ENCODE measurements at regions not wholly inside any gene's neighbourhood (a gene's known extent, or its start where the extent isn't known, plus 50 kb on each side); places are given as distances from the start of the nearest gene placed in this dataset.

DNA sequence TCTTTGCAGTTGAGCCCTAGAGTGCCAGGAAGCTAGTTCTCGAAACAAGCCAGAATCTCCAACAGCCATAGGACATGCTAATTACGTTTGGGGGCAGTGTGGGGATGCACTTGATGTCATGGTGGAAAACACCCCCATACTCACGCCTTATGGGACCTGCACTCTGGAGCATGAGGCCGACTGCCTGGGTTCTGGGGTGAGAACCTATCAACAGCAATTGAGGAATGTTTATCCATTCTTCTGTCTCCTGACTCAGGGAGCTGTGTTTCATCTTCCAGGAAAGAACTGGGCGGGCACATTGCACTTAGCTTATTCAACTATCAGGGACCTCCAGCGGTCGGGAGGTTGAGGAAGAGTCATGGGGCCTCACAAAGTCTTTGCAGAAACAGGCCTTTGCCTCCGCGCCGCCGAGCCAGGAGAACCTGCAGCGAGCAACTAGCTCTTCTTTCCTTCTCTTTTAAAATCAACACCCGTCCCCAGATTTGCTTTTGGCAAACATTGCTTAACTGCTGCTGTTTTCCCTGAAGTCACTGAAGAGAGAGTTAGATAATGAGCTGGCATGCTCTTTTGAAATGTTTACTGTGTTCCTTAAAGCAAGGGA, 226.1 kb upstream of the DIO3 start:
- DNase-seq (peak in 2 of 3 donors; percentile 69 to 74), ATAC-seq (ENCODE audit: insufficient read depth, low FRiP score) (no peak)
- TF ChIP-seq, protein P1, sequence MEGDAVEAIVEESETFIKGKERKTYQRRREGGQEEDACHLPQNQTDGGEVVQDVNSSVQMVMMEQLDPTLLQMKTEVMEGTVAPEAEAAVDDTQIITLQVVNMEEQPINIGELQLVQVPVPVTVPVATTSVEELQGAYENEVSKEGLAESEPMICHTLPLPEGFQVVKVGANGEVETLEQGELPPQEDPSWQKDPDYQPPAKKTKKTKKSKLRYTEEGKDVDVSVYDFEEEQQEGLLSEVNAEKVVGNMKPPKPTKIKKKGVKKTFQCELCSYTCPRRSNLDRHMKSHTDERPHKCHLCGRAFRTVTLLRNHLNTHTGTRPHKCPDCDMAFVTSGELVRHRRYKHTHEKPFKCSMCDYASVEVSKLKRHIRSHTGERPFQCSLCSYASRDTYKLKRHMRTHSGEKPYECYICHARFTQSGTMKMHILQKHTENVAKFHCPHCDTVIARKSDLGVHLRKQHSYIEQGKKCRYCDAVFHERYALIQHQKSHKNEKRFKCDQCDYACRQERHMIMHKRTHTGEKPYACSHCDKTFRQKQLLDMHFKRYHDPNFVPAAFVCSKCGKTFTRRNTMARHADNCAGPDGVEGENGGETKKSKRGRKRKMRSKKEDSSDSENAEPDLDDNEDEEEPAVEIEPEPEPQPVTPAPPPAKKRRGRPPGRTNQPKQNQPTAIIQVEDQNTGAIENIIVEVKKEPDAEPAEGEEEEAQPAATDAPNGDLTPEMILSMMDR (IDR thresholded peaks at IDR 0.05; ENCODE audit: control extremely low read depth, extremely low read depth): no peak
- H3K4me3 ChIP-seq: no peak overlapping the region
- 65 to 77% methylated on average over 13 of the region's 13 CpGs for WGBS, 2 donors
- H3K27me3 ChIP-seq (ENCODE audit: control insufficient read depth in 3 of 3, insufficient read depth in 3 of 3, low read length in 2 of 3): no peaks in the 10 kb centered on the region
- H3K9ac ChIP-seq (ENCODE audit: insufficient read depth in 1 of 2, low read length in 2 of 2): no peak overlapping the region
- H3K4me1 ChIP-seq (ENCODE audit: control insufficient read depth in 5 of 5, insufficient read depth in 5 of 5, low read length in 5 of 5): peaks cover 0 to 18% (median 0%) of the 10 kb centered on the region in 5 donors
- peaks cover 0 to 2% (median 0%) of the 10 kb centered on the region in 4 donors for H3K9me3 ChIP-seq (ENCODE audit: control insufficient read depth in 4 of 4, insufficient read depth in 3 of 4, low read length in 3 of 4)
- H3K36me3 ChIP-seq (ENCODE audit: control insufficient read depth in 4 of 4, insufficient read depth in 4 of 4, low read length in 4 of 4): no peaks in the 10 kb centered on the region
- no peak overlapping the region for H3K27ac ChIP-seq (ENCODE audit: low read depth in 1 of 2, low read length in 1 of 2)

- ATAC-seq (ENCODE audit: insufficient read depth, low FRiP score): no peak
- Histone ChIP-seq H3K9me3 (ENCODE audit: control insufficient read depth in 4 of 4, insufficient read depth in 3 of 4, low read length in 3 of 4) (peaks cover 0 to 2% (median 0%) of the 10 kb centered on the region in 4 donors), H3K4me1 (ENCODE audit: control insufficient read depth in 5 of 5, insufficient read depth in 5 of 5, low read length in 5 of 5) (peaks cover 0 to 18% (median 0%) of the 10 kb centered on the region in 5 donors), H3K9ac (ENCODE audit: insufficient read depth in 1 of 2, low read length in 2 of 2) (no peak overlapping the region), H3K27ac (ENCODE audit: low read depth in 1 of 2, low read length in 1 of 2) (no peak overlapping the region), H3K4me3 (no peak overlapping the region), H3K36me3 (ENCODE audit: control insufficient read depth in 4 of 4, insufficient read depth in 4 of 4, low read length in 4 of 4) (no peaks in the 10 kb centered on the region), H3K27me3 (ENCODE audit: control insufficient read depth in 3 of 3, insufficient read depth in 3 of 3, low read length in 2 of 3) (no peaks in the 10 kb centered on the region)
- TF ChIP-seq, protein P1 (IDR thresholded peaks at IDR 0.05; ENCODE audit: control extremely low read depth, extremely low read depth): no peak
- DNase-seq: no peak
Observed at GRCh38 chr14:101336183-101336582, 225.1 kb upstream of the DIO3 start.

DNA sequence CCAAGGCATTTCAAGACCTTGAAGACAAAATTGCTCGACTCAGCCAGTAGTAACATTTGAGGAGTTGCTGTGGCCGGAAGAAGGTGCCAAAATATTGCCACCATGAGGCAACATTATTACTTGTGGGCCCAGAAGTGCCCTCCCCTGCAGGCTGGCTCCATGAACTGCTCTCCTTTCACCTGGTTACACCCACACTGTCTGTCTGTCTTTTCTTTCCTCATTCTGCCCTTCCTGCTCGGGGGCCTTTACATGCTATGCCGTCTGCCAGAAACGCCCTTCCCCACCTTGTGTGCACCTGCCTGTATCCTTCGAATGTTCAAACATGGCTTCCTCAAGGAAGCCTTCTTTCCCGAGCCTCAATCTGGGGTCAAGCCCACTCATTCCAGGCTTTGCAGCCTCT, 224.2 kb upstream of the DIO3 start:
- Histone ChIP-seq H3K9ac (ENCODE audit: insufficient read depth in 1 of 2, low read length in 2 of 2) (no peak overlapping the region), H3K9me3 (ENCODE audit: control insufficient read depth in 4 of 4, insufficient read depth in 3 of 4, low read length in 3 of 4) (peaks cover 0 to 4% (median 0%) of the 10 kb centered on the region in 4 donors), H3K27ac (ENCODE audit: low read depth in 1 of 2, low read length in 1 of 2) (no peak overlapping the region), H3K27me3 (ENCODE audit: control insufficient read depth in 3 of 3, insufficient read depth in 3 of 3, low read length in 2 of 3) (no peaks in the 10 kb centered on the region), H3K36me3 (ENCODE audit: control insufficient read depth in 4 of 4, insufficient read depth in 4 of 4, low read length in 4 of 4) (no peaks in the 10 kb centered on the region), H3K4me3 (no peak overlapping the region), H3K4me1 (ENCODE audit: control insufficient read depth in 5 of 5, insufficient read depth in 5 of 5, low read length in 5 of 5) (peaks cover 0 to 18% (median 0%) of the 10 kb centered on the region in 5 donors)
- 86 to 89% methylated on average over 7 of the region's 7 CpGs for WGBS, 2 donors
- ATAC-seq (ENCODE audit: insufficient read depth, low FRiP score) (no peak), DNase-seq (no peak)
- TF ChIP-seq, protein P1 (IDR thresholded peaks at IDR 0.05; ENCODE audit: control extremely low read depth, extremely low read depth): no peak

DNA sequence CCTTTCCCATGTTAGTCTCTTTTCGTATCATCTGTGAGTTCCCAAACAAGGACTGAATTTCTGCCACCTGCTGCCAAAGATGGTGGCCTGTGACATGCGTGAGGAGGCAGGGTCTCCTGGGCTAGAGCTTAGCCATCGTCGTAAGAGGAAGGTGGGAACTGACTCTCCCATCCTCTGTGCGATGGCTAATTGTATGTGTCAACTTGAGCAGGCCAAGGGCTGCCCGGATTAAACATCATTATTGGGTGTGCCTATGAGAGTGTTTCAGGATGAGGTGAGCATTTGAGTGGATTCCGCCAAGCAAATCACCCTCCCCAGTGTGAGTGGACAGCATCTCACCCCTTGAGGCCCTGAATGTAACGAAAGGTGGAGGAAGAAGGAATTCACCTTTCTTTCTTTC, 220.7 kb upstream of the DIO3 start:
- TF ChIP-seq, protein P1 (IDR thresholded peaks at IDR 0.05; ENCODE audit: control extremely low read depth, extremely low read depth): no peak
- Histone ChIP-seq H3K4me1 (ENCODE audit: control insufficient read depth in 5 of 5, insufficient read depth in 5 of 5, low read length in 5 of 5) (peaks cover 0 to 11% (median 0%) of the 10 kb centered on the region in 5 donors), H3K27ac (ENCODE audit: low read depth in 1 of 2, low read length in 1 of 2) (no peak overlapping the region), H3K4me3 (no peak overlapping the region), H3K9ac (ENCODE audit: insufficient read depth in 1 of 2, low read length in 2 of 2) (no peak overlapping the region), H3K36me3 (ENCODE audit: control insufficient read depth in 4 of 4, insufficient read depth in 4 of 4, low read length in 4 of 4) (no peaks in the 10 kb centered on the region), H3K27me3 (ENCODE audit: control insufficient read depth in 3 of 3, insufficient read depth in 3 of 3, low read length in 2 of 3) (no peaks in the 10 kb centered on the region), H3K9me3 (ENCODE audit: control insufficient read depth in 4 of 4, insufficient read depth in 3 of 4, low read length in 3 of 4) (peaks cover 0 to 2% (median 0%) of the 10 kb centered on the region in 4 donors)
- ATAC-seq (ENCODE audit: insufficient read depth, low FRiP score) (no peak), DNase-seq (no peak)
- WGBS, 2 donors: 91 to 93% methylated on average over 8 of the region's 8 CpGs
